ENCODE measurements at regions not wholly inside any gene's neighbourhood (a gene's known extent, or its start where the extent isn't known, plus 50 kb on each side); places are given as distances from the start of the nearest gene placed in this dataset.

DNA sequence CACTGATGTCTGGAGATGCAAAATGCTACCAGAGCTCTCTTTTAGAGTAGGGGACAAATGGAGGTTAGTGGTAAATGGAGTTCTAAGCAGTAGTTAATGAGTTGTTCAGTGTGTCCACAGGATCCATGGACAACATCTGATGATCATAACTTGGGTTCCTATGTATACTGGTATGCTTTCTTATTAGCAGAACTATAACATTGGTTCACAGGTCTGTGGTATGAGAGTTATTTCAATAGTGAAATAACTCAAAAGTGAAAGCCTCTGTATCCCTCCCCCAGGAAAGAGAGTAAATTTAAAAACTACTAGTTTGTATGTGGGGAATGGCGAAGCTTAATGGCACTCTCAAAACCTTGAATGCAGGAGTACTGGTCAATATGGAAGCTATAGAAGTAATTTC, 363.5 kb upstream of the EMCN start:
- no peaks in the 10 kb centered on the region for H3K4me1 ChIP-seq (ENCODE audit: control insufficient read depth in 1 of 2, insufficient read depth in 1 of 2, low read depth in 1 of 2, low read length in 1 of 2)
- no peaks in the 10 kb centered on the region for H3K9me3 ChIP-seq
- no peak overlapping the region for H3K4me3 ChIP-seq (ENCODE audit: low read depth in 1 of 2, low read length in 1 of 2)
- H3K27ac ChIP-seq, result no peak overlapping the region
- TF ChIP-seq, protein P1, sequence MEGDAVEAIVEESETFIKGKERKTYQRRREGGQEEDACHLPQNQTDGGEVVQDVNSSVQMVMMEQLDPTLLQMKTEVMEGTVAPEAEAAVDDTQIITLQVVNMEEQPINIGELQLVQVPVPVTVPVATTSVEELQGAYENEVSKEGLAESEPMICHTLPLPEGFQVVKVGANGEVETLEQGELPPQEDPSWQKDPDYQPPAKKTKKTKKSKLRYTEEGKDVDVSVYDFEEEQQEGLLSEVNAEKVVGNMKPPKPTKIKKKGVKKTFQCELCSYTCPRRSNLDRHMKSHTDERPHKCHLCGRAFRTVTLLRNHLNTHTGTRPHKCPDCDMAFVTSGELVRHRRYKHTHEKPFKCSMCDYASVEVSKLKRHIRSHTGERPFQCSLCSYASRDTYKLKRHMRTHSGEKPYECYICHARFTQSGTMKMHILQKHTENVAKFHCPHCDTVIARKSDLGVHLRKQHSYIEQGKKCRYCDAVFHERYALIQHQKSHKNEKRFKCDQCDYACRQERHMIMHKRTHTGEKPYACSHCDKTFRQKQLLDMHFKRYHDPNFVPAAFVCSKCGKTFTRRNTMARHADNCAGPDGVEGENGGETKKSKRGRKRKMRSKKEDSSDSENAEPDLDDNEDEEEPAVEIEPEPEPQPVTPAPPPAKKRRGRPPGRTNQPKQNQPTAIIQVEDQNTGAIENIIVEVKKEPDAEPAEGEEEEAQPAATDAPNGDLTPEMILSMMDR (IDR thresholded peaks at IDR 0.05), result no peak
- H3K36me3 ChIP-seq, result no peaks in the 10 kb centered on the region
- no peaks in the 10 kb centered on the region for H3K27me3 ChIP-seq

DNA sequence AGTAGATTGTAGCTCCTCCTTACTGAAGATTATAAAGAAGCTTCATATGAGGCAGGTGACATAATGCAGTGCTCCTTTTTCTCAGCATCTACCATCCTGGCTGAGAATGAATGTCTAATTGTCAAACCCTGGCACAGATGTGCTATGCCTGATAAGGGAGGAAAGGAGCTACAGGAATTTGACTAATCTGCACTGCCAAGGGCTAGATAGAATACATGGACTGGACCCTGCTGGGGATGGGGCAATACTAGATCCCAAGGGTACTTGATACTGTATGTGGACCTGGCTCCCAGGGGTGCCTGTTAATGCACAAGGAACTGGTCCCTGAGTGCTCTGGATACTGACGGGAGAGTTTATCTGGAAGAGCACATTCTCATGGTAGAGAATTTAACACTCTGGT, 362.2 kb upstream of the EMCN start:
- H3K9me3 ChIP-seq, result no peaks in the 10 kb centered on the region
- no peaks in the 10 kb centered on the region for H3K27me3 ChIP-seq

DNA sequence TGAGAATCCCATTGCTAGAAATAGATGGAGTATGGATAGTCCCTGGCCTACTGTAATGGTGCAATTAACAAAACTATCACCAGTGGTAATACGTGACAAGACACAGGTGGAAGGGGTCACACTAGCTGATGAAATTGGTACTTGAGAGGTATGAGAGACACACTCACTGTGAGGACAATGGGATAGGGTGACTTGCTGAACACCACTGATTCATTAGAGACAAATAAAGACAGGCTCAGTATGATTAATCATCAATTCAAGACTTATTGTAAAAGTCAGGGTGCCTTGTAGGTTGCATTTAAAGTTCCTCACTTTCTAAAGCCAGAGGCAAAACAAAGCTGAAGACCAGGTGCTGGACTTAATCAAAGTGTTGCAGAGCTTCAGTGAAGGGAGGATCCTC, 361.6 kb upstream of the EMCN start:
- no peaks in the 10 kb centered on the region for H3K36me3 ChIP-seq
- no peaks in the 10 kb centered on the region for H3K27me3 ChIP-seq
- no peak overlapping the region for H3K4me3 ChIP-seq (ENCODE audit: low read depth in 1 of 2, low read length in 1 of 2)
- TF ChIP-seq, protein P1 (IDR thresholded peaks at IDR 0.05), result no peak
- no peak overlapping the region for H3K27ac ChIP-seq
- no peaks in the 10 kb centered on the region for H3K9me3 ChIP-seq
- H3K4me1 ChIP-seq (ENCODE audit: control insufficient read depth in 1 of 2, insufficient read depth in 1 of 2, low read depth in 1 of 2, low read length in 1 of 2), result no peaks in the 10 kb centered on the region

More for the DNA sequence above, 362.2 kb upstream of the EMCN start:
- Histone ChIP-seq H3K27ac (no peak overlapping the region), H3K4me3 (ENCODE audit: low read depth in 1 of 2, low read length in 1 of 2) (no peak overlapping the region), H3K4me1 (ENCODE audit: control insufficient read depth in 1 of 2, insufficient read depth in 1 of 2, low read depth in 1 of 2, low read length in 1 of 2) (no peaks in the 10 kb centered on the region), H3K36me3 (no peaks in the 10 kb centered on the region)
- TF ChIP-seq, protein P1 (IDR thresholded peaks at IDR 0.05), result no peak

DNA sequence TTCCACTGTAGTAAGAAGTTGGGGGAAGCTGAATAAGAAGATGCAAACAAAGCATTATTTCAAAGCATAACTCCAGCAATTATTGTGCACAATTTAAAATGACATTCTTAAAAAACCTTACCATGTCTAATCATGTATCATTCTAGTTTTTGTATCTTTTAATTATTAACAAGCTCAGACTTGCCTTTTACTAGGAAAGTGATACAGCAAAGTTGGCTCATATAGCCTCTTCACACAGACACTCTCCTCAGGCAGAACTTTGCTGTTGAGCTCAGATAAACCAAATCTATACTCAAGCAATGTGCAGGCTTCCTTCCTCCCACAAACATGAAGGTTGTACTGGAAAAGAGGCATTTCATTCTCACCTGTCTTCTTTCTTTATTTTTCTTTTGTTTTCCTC, 358.7 kb upstream of the EMCN start:
- H3K4me1 ChIP-seq (ENCODE audit: control insufficient read depth in 1 of 2, insufficient read depth in 1 of 2, low read depth in 1 of 2, low read length in 1 of 2), result no peaks in the 10 kb centered on the region
- H3K9me3 ChIP-seq, result no peaks in the 10 kb centered on the region
- H3K36me3 ChIP-seq, result no peaks in the 10 kb centered on the region
- TF ChIP-seq, protein P1 (IDR thresholded peaks at IDR 0.05), result no peak
- H3K27me3 ChIP-seq, result no peaks in the 10 kb centered on the region
- H3K4me3 ChIP-seq (ENCODE audit: low read depth in 1 of 2, low read length in 1 of 2), result no peak overlapping the region
- H3K27ac ChIP-seq, result no peak overlapping the region

DNA sequence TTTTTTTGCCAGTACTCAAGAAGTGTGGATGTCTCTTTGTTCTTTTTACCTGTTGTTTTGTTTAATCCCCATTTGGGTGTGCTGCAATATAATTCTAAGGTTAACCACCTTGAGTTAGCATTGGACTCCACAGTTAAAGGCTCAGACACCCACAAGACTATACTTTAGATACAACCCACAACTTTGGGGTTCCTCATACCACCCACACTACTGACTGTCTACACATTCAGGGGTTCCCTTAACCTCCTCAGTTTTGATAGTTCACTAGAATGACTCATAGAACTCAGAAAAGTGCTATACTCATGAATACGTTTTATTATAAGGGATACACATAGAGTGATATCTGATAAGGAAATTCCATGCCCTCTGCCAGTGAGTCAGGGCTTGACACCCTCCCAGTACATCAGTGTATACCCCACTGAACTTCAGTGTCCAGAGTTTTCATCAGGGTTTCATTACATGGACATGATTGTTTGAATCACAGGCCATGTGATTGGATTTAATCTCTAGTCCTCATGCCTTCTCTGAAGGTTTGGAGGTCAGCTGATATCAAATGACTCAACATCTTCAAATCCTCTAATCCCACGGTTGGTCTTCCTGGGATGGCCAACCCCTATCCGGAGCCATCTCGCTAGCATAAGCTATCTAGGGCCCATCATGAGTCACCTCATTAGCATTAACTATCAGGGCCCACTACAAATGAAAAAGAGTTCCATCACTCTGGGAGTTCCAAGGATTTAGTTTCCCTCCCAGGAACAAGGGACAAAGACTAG, 357.7 kb upstream of the EMCN start:
- TF ChIP-seq, protein P1 (IDR thresholded peaks at IDR 0.05), result no peak

More for the DNA sequence above, 357.7 kb upstream of the EMCN start:
- Histone ChIP-seq H3K9me3 (no peaks in the 10 kb centered on the region), H3K4me3 (ENCODE audit: low read depth in 1 of 2, low read length in 1 of 2) (no peak overlapping the region), H3K27ac (no peak overlapping the region), H3K4me1 (ENCODE audit: control insufficient read depth in 1 of 2, insufficient read depth in 1 of 2, low read depth in 1 of 2, low read length in 1 of 2) (no peaks in the 10 kb centered on the region), H3K36me3 (no peaks in the 10 kb centered on the region), H3K27me3 (no peaks in the 10 kb centered on the region)
